OCI-LY1 (cell line): ENCODE measurements at regions not wholly inside any gene's neighbourhood (a gene's known extent, or its start where the extent isn't known, plus 50 kb on each side); places are given as distances from the start of the nearest gene placed in this dataset.
A peak's percentile ranks its signal among the peaks of the same experiment; 100 is the strongest.

ENCODE experiments used
- H2AFZ ChIP-seq: fragments of 200-600 bp; sonication (generic), shearing (Covaris generic); 2 replicates; pipeline ENCODE4 v1.6.0; 2014; ENCODE audit warnings: antibody characterized with exemption, mild to moderate bottlenecking, low read length
- H3F3A ChIP-seq: fragments of 200-600 bp; sonication (generic), shearing (Covaris generic); 2 replicates; pipeline ENCODE4 v1.6.0; 2014; ENCODE audit warnings: mild to moderate bottlenecking, antibody characterized with exemption, low read length, moderate library complexity; ENCODE audit not compliant: insufficient read depth
- H3K27ac ChIP-seq: fragments of 200-600 bp; sonication (generic); 2 replicates; pipeline ENCODE4 v1.5.1; 2014; ENCODE audit warnings: low read length, mixed run types, mild to moderate bottlenecking, low read depth; ENCODE audit not compliant: poor library complexity, severe bottlenecking
- H3K27me3 ChIP-seq: fragments of 200-600 bp; sonication (generic); 2 replicates; pipeline ENCODE4 v1.6.0; 2014; ENCODE audit warnings: antibody characterized with exemption, mild to moderate bottlenecking, low read length, moderate library complexity; ENCODE audit not compliant: insufficient read depth
- H3K36me3 ChIP-seq: fragments of 200-600 bp; sonication (generic); 2 replicates; pipeline ENCODE4 v1.6.1; 2014; ENCODE audit warnings: mild to moderate bottlenecking, antibody characterized with exemption, low read length, moderate library complexity, mixed read lengths; ENCODE audit not compliant: insufficient read depth
- H3K4me1 ChIP-seq: fragments of 200-600 bp; sonication (generic); 2 replicates; pipeline ENCODE4 v1.5.1; 2014; ENCODE audit warnings: mild to moderate bottlenecking, low read length, moderate library complexity; ENCODE audit not compliant: insufficient read depth, severe bottlenecking
- H3K4me2 ChIP-seq: fragments of 200-600 bp; sonication (generic), shearing (Covaris generic); 2 replicates; pipeline ENCODE4 v1.6.1; 2014; ENCODE audit warnings: low read length
- H3K4me3 ChIP-seq: fragments of 200-600 bp; sonication (generic); 2 replicates; pipeline ENCODE4 v1.5.1; 2014; ENCODE audit warnings: low read length, low read depth, mild to moderate bottlenecking, mixed read lengths; ENCODE audit not compliant: poor library complexity, severe bottlenecking
- H3K79me2 ChIP-seq: fragments of 200-600 bp; shearing (Covaris generic); 2 replicates; pipeline ENCODE4 v1.6.1; 2016; ENCODE audit warnings: mixed run types, low read length, mixed read lengths; ENCODE audit not compliant: insufficient read depth
- H3K9ac ChIP-seq: fragments of 200-600 bp; sonication (generic), shearing (Covaris generic); 2 replicates; pipeline ENCODE4 v1.6.1; 2014; ENCODE audit warnings: mild to moderate bottlenecking, low read length, mixed read lengths
- H3K9me2 ChIP-seq: fragments of 200-600 bp; sonication (generic), shearing (Covaris generic); 2 replicates; pipeline ENCODE4 v1.6.1; 2014; ENCODE audit warnings: low read depth, mild to moderate bottlenecking, low read length, mixed read lengths
- H3K9me3 ChIP-seq: fragments of 200-600 bp; shearing (Covaris generic); 2 replicates; pipeline ENCODE4 v1.6.1; 2014; ENCODE audit warnings: low read length, mixed read lengths
- H4K20me1 ChIP-seq: fragments of 200-600 bp; sonication (generic), shearing (Covaris generic); 2 replicates; pipeline ENCODE4 v1.6.0; 2016; ENCODE audit warnings: mild to moderate bottlenecking, low read length; ENCODE audit not compliant: insufficient read depth
- CTCF ChIP-seq: fragments of 200-600 bp; sonication (generic), shearing (Covaris generic); IDR thresholded peaks from 2 replicates; pipeline ENCODE4 v1.5.1; 2017; ENCODE audit warnings: mild to moderate bottlenecking, antibody characterized with exemption, low read length, moderate library complexity, mixed read lengths
- EZH2 ChIP-seq: fragments of 200-600 bp; sonication (generic), shearing (Covaris generic); IDR thresholded peaks from 2 replicates; pipeline ENCODE4 v1.8.0; 2017; ENCODE audit warnings: borderline replicate concordance, mixed run types, mild to moderate bottlenecking, antibody characterized with exemption, low read length, moderate library complexity, mixed read lengths

DNA sequence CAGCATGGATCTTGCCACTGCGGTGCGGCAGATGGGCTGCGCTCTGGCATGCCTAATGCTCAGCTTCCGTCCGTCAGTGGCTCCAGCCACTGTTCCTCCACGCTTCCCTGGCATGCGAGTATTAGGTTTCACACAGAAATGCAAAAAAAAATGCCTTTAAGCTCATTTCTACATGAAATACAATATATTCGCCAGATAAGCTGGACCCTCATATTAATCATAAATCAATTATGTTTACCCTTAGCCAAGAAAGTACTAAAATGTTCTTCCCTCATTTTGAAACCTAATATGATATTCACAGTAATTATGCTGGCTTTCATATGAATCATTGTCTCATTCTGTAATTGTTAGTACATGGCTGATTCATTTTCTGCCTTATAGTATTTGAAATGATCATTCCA lies 115.5 kb upstream of the FAM241A start:
- no peak overlapping the region for H3K9ac ChIP-seq
- no peaks in the 10 kb centered on the region for H3K4me1 ChIP-seq
- H3K27ac ChIP-seq = no peak overlapping the region
- no peaks in the 10 kb centered on the region for H3K36me3 ChIP-seq
- H3K27me3 ChIP-seq = no peaks in the 10 kb centered on the region
- TF ChIP-seq CTCF = no peak
- no peak for TF ChIP-seq EZH2
- no peaks in the 10 kb centered on the region for H3K9me3 ChIP-seq
- H3K4me2 ChIP-seq = no peak overlapping the region
- H3K79me2 ChIP-seq = no peaks in the 10 kb centered on the region
- H3K9me2 ChIP-seq = no peaks in the 10 kb centered on the region
- H4K20me1 ChIP-seq = no peaks in the 10 kb centered on the region
- H2AFZ ChIP-seq = no peak overlapping the region
- no peaks in the 10 kb centered on the region for H3F3A ChIP-seq
- no peak overlapping the region for H3K4me3 ChIP-seq

GRCh38 chr4:112031712-112032328 lies 113.4 kb upstream of the FAM241A start:
- Histone ChIP-seq H2AFZ (no peak overlapping the region), H3K4me1 (no peaks in the 10 kb centered on the region), H3K27ac (no peak overlapping the region)

DNA sequence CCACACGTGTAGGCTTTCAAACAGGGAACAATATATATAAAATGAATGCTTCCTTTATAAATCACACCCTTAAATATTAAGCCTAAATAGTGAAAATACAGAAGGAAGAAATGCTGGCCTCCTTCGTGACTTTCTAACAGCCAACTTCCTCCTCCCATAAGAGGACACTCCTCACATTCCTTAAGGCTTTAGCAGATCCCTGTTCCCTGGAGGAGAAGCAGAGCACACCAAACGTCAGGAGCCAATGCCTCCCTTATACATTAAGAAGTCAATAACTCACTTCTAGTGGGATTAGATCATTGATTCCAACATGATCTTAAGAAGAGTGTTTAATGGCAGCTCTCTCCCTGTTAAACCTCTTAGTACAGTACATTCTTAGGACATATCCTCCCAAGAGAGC lies 108.4 kb upstream of the FAM241A start:
- Histone ChIP-seq H3K4me1 (no peaks in the 10 kb centered on the region), H3K9me2 (no peaks in the 10 kb centered on the region), H3K79me2 (no peaks in the 10 kb centered on the region), H3K9ac (no peak overlapping the region), H3F3A (no peaks in the 10 kb centered on the region), H3K4me2 (no peak overlapping the region), H3K27ac (no peak overlapping the region), H3K4me3 (no peak overlapping the region), H2AFZ (no peak overlapping the region), H3K9me3 (no peaks in the 10 kb centered on the region), H3K36me3 (no peaks in the 10 kb centered on the region), H4K20me1 (no peaks in the 10 kb centered on the region), H3K27me3 (no peaks in the 10 kb centered on the region; the same call in 1 of the 2 replicates)
- no peak for TF ChIP-seq EZH2
- TF ChIP-seq CTCF = no peak

More at GRCh38 chr4:112031712-112032328, 113.4 kb upstream of the FAM241A start:
- Histone ChIP-seq H3K4me3 (no peak overlapping the region), H3K36me3 (no peaks in the 10 kb centered on the region), H4K20me1 (no peaks in the 10 kb centered on the region), H3K9ac (no peak overlapping the region), H3K4me2 (no peak overlapping the region), H3K79me2 (no peaks in the 10 kb centered on the region), H3K9me2 (no peaks in the 10 kb centered on the region), H3K9me3 (no peaks in the 10 kb centered on the region), H3F3A (no peaks in the 10 kb centered on the region), H3K27me3 (no peaks in the 10 kb centered on the region; the same call in 1 of the 2 replicates)
- TF ChIP-seq CTCF (peak; percentile 58), EZH2 (no peak)
